ENCODE measurements at regions not wholly inside any gene's neighbourhood (a gene's known extent, or its start where the extent isn't known, plus 50 kb on each side); places are given as distances from the start of the nearest gene placed in this dataset.
A peak's percentile ranks its signal among the peaks of the same experiment; 100 is the strongest.
"Not testable (repeated sequence)": the region's sequence is repeated elsewhere in the genome, so short reads cannot be mapped to it uniquely, and the experiment has no call there.

- TF ChIP-seq CTCF (IDR thresholded peaks at IDR 0.05) (no peak), ZFX (IDR thresholded peaks at IDR 0.05; ENCODE audit: borderline replicate concordance) (no peak)
- H3K27ac ChIP-seq = no peak overlapping the region
These were observed 123.2 kb upstream of the PARD3 start for GRCh38 chr10:34938399-34938670.

- peak; percentile 77 for TF ChIP-seq CTCF (IDR thresholded peaks at IDR 0.05)
- H3K27ac ChIP-seq = not testable (repeated sequence)
These were observed 122.7 kb upstream of the PARD3 start for GRCh38 chr10:34937643-34938398.

- no peak overlapping the region for H3K27ac ChIP-seq
- TF ChIP-seq ZFX (IDR thresholded peaks at IDR 0.05; ENCODE audit: borderline replicate concordance) = no peak
- no peak for TF ChIP-seq CTCF (IDR thresholded peaks at IDR 0.05)
These were observed 121.0 kb upstream of the PARD3 start for GRCh38 chr10:34936061-34936460.

- TF ChIP-seq ZFX (IDR thresholded peaks at IDR 0.05; ENCODE audit: borderline replicate concordance) (no peak), CTCF (IDR thresholded peaks at IDR 0.05) (no peak)
- H3K27ac ChIP-seq = no peak overlapping the region
These were observed 118.6 kb upstream of the PARD3 start for GRCh38 chr10:34933676-34934075.

- no peak for TF ChIP-seq CTCF (IDR thresholded peaks at IDR 0.05)
- no peak for TF ChIP-seq ZFX (IDR thresholded peaks at IDR 0.05; ENCODE audit: borderline replicate concordance)
- no peak overlapping the region for H3K27ac ChIP-seq
These were observed 117.1 kb upstream of the PARD3 start for GRCh38 chr10:34932235-34932634.

GRCh38 chr10:34931216-34931615, 116.1 kb upstream of the PARD3 start:
- H3K27ac ChIP-seq = no peak overlapping the region
- TF ChIP-seq ZFX (IDR thresholded peaks at IDR 0.05; ENCODE audit: borderline replicate concordance) (no peak), CTCF (IDR thresholded peaks at IDR 0.05) (no peak)

GRCh38 chr10:34922138-34922537, 107.0 kb upstream of the PARD3 start:
- no peak for TF ChIP-seq ZFX (IDR thresholded peaks at IDR 0.05; ENCODE audit: borderline replicate concordance)
- no peak for TF ChIP-seq CTCF (IDR thresholded peaks at IDR 0.05)
- no peak overlapping the region for H3K27ac ChIP-seq

All from 22Rv1 (cell line).